Erythroblast (primary cell): ENCODE measurements at regions not wholly inside any gene's neighbourhood (a gene's known extent, or its start where the extent isn't known, plus 50 kb on each side); places are given as distances from the start of the nearest gene placed in this dataset.

ENCODE experiments used
- GATA1 ChIP-seq: IDR thresholded peaks from 2 replicates; pipeline ENCODE4 v1.6.1; 2011; ENCODE audit warnings: low read depth, mild to moderate bottlenecking, control low read depth, low read length, moderate library complexity
- POLR2A ChIP-seq: IDR thresholded peaks from 2 replicates; pipeline ENCODE4 v1.6.1; 2011; ENCODE audit warnings: mild to moderate bottlenecking, low read length

DNA sequence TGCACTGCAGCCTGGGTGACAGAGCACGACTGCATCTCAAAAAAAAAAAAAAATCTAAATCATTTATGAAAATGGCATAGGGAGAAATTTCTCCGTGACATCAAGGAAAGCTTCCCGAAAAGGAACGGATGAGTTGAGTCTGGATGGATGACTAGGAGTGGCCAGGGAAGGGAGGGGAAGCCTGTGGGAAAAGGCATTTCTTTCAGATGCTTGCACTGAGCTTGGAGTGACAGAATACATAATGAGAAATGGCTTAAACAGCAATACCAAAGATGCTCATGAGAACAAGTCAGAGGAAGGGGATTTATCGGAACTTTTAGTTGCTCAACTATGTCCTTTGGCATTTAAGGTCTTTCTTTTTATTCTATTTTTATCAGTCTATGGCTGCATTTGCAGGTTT, 1369.2 kb upstream of the TMEM132C start:
- TF ChIP-seq GATA1 (no peak), POLR2A (no peak)
